K562 (cell line): ENCODE measurements at regions not wholly inside any gene's neighbourhood (a gene's known extent, or its start where the extent isn't known, plus 50 kb on each side); places are given as distances from the start of the nearest gene placed in this dataset.

Experiments used
- ATAC-seq: fragments of 200-7000 bp; cut with Tn5 transposase; 3 replicates; pipeline ENCODE4 v1.9.1; 2020; ENCODE audit warnings: moderate library complexity
- BruUV-seq: library from RNA; stranded (reverse); fragments of 400-500 nt; replicated peaks from 2 replicates; lab custom pipeline; 2021; lab: Mats Ljungman, UMichigan
- CTCF ChIA-PET: fragments of 300-600 bp; formaldehyde crosslinking; extraction: SDS; loops from one replicate; lab custom pipeline; 2021; ENCODE audit warnings: low intra/inter-chr PET ratio; lab: Yijun Ruan, JAX
- POLR2A ChIA-PET: fragments of 300-600, 350-650 bp; sonication (Branson Sonifier 250); formaldehyde crosslinking; extraction: SDS; loops from one replicate; lab custom pipeline; 2021; ENCODE audit warnings: antibody characterized with exemption, inconsistent platforms; lab: Yijun Ruan, JAX
- DNase-seq, 4 experiments: peaks; one replicate each; pipeline versions ENCODE4 v3.0.0 to v3.0.0-alpha.2; 2011 to 2018; ENCODE audit warnings: low spot score in 3 of 4, mixed read lengths in 3 of 4; ENCODE audit errors: extremely low read depth in 1 of 4
- FAIRE-seq: peaks from 2 replicates; lab custom pipeline; 2011; peaks lifted over from hg19 to GRCh38; lab: Jason Lieb, UNC
- H2AFZ ChIP-seq: 2 replicates; pipeline ENCODE4 v1.6.0; 2011; ENCODE audit warnings: low read depth, low read length, control low read depth, inconsistent platforms
- H3K27ac ChIP-seq: fragments of 200-600 bp; 3 replicates; pipeline ENCODE4 v1.8.0; 2011; ENCODE audit warnings: low read depth, mild to moderate bottlenecking, control low read depth, inconsistent platforms, low read length, moderate library complexity, mixed read lengths; ENCODE audit errors: extremely low read depth
- H3K27me3 ChIP-seq, 2 experiments: fragments of 300-600 bp in 1 of 2; 2 replicates in 1 of 2; 3 replicates in 1 of 2; pipeline versions ENCODE4 v1.6.0 to v1.8.0; 2011; ENCODE audit warnings: inconsistent platforms in 2 of 2, low read length in 2 of 2, mild to moderate bottlenecking in 1 of 2, mixed read lengths in 1 of 2, moderate library complexity in 1 of 2; ENCODE audit not compliant: control insufficient read depth in 2 of 2, insufficient read depth in 2 of 2
- H3K36me3 ChIP-seq: fragments of 300-600 bp; 3 replicates; pipeline ENCODE4 v1.8.0; 2011; ENCODE audit warnings: mild to moderate bottlenecking, low read length, inconsistent platforms; ENCODE audit not compliant: control insufficient read depth, insufficient read depth
- H3K4me1 ChIP-seq, 2 experiments: fragments of 200-600 bp in 1 of 2; replicated peaks in 1 of 2; 2 replicates in 1 of 2; 3 replicates in 1 of 2; pipeline versions ENCODE4 v1.5.1 to v1.8.0; 2011; ENCODE audit warnings: inconsistent platforms in 2 of 2, low read length in 2 of 2, mild to moderate bottlenecking in 1 of 2, mixed read lengths in 1 of 2, moderate library complexity in 1 of 2; ENCODE audit not compliant: control insufficient read depth in 2 of 2, insufficient read depth in 2 of 2
- H3K4me2 ChIP-seq: 2 replicates; pipeline ENCODE4 v1.6.1; 2011; ENCODE audit warnings: low read length, control low read depth, inconsistent platforms, mixed read lengths; ENCODE audit not compliant: insufficient read depth
- H3K4me3 ChIP-seq: fragments of 200-600 bp; sonication (generic), shearing (Covaris generic); 2 replicates; pipeline ENCODE4 v1.5.1; 2016; ENCODE audit warnings: control low read depth, inconsistent platforms
- H3K79me2 ChIP-seq: fragments of 200-600 bp; 3 replicates; pipeline ENCODE4 v1.8.0; 2011; ENCODE audit warnings: low read length, inconsistent platforms; ENCODE audit not compliant: control insufficient read depth, insufficient read depth
- H3K9ac ChIP-seq, 2 experiments: 2 replicates each; pipeline versions ENCODE4 v1.6.0 to v1.6.1; 2011; ENCODE audit warnings: low read depth in 2 of 2, low read length in 2 of 2, control low read depth in 1 of 2, inconsistent platforms in 1 of 2, mild to moderate bottlenecking in 1 of 2, mixed read lengths in 1 of 2; ENCODE audit not compliant: insufficient read depth in 1 of 2
- H3K9me1 ChIP-seq: one replicate; pipeline ENCODE4 v1.6.0; 2011; ENCODE audit warnings: inconsistent platforms, mild to moderate bottlenecking, low read length, moderate library complexity; ENCODE audit not compliant: control insufficient read depth, insufficient read depth
- H3K9me3 ChIP-seq: replicated peaks from 2 replicates; pipeline ENCODE4 v1.5.1; 2011; ENCODE audit warnings: low read depth, low read length, inconsistent platforms; ENCODE audit not compliant: control insufficient read depth, insufficient read depth
- H4K20me1 ChIP-seq: replicated peaks from 2 replicates; pipeline ENCODE4 v1.6.1; 2011; ENCODE audit warnings: low read length, inconsistent platforms, mixed read lengths; ENCODE audit not compliant: control insufficient read depth, insufficient read depth
- FOS ChIP-seq: IDR thresholded peaks from 3 replicates; pipeline ENCODE4 v1.6.1; 2011; ENCODE audit not compliant: insufficient read length; ENCODE audit errors: extremely low read depth
- FOSL1 ChIP-seq: fragments of 200-800 bp; sonication (Bioruptor generic); conservative IDR thresholded peaks from 2 replicates; pipeline ENCODE4 v1.6.1; 2016; ENCODE audit warnings: missing genetic modification characterization, missing compliant biosample characterization
- GATAD2B ChIP-seq: fragments of 450-650 bp; IDR thresholded peaks from 2 replicates; pipeline ENCODE4 v1.6.1; 2017; ENCODE audit warnings: mild to moderate bottlenecking, borderline replicate concordance
- HCFC1 ChIP-seq: IDR thresholded peaks from 2 replicates; pipeline ENCODE4 v1.6.1; 2012; ENCODE audit warnings: low read depth, low read length, improper control_type of control experiment
- KLF6 ChIP-seq: fragments of 250-450 bp; sonication (Bioruptor Pico); IDR thresholded peaks from 2 replicates; pipeline ENCODE4 v1.4.0; 2020; ENCODE audit warnings: mild to moderate bottlenecking, moderate library complexity, borderline replicate concordance
- SRSF9 ChIP-seq: fragments of 200-400 bp; formaldehyde crosslinking; IDR thresholded peaks from 2 replicates; pipeline ENCODE4 v1.6.1; 2017; ENCODE audit warnings: low read depth, low read length, borderline replicate concordance
- WGBS: fragments of 100-300 bp; shearing (Covaris generic); methylation state at CpG from one replicate; pipeline ENCODE4 v1.1.6; 2016; ENCODE audit warnings: low coverage, mixed read lengths; ENCODE audit not compliant: insufficient coverage; ENCODE audit errors: missing lambda C conversion rate; 5-methylcytosine and 5-hydroxymethylcytosine counted together
- in situ Hi-C: fragments of 300-500 bp; cut with MboI; formaldehyde crosslinking; loops from 4 replicates; pipeline ENCODE4 v1.15.0; 2018; ENCODE audit warnings: inconsistent platforms, mixed read lengths
- intact Hi-C: fragments of 100-400 bp; cut with micrococcal nuclease; formaldehyde crosslinking; loops from 2 replicates; pipeline ENCODE4 v1.14.2; 2022
- TF ChIP-seq, protein P1 (sequence below), 2 experiments: IDR thresholded peaks; 2 replicates each; pipeline ENCODE4 v1.6.1; 2011; ENCODE audit warnings: borderline replicate concordance in 1 of 2, control low read depth in 1 of 2, low read depth in 1 of 2, low read length in 1 of 2, mild to moderate bottlenecking in 1 of 2, mixed read lengths in 1 of 2, moderate library complexity in 1 of 2; ENCODE audit not compliant: insufficient read depth in 1 of 2, insufficient read length in 1 of 2, poor library complexity in 1 of 2, severe bottlenecking in 1 of 2; ENCODE audit errors: extremely low read depth in 1 of 2
- TF ChIP-seq, protein P2 (sequence below): fragments of 250-450 bp; sonication (Bioruptor Pico); IDR thresholded peaks from 2 replicates; pipeline ENCODE4 v1.4.0; 2020; ENCODE audit warnings: borderline replicate concordance

DNA sequence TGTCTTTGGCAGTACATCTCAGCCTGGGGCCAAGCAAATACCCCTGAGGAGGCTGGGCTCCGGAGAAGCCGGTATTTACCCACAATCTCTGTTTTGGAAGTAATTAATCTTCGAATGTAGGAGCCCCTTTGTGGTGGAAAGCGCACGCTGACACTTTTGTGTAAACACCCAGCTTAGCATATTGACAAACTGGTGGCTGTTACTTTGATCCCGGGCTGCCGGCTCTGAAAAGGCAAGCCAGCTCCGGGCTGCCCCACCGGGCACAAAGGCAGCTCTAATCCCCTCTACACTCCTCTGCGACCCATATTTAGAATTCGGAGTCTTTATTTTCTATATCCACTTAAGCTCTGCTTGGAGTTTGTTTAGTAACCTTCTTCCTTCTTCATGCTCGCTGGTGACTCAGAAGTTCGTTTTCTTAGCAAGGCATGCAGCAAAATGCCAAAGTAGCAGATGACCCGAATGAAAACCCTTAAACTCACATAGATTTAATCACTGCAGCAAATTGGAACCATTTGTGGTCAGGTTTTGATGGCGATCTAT, 144.0 kb upstream of the IRX3 start:
- Histone ChIP-seq H3K9me1 (no peaks in the 10 kb centered on the region), H3K4me3 (no peak overlapping the region), H4K20me1 (no peaks in the 10 kb centered on the region), H3K9ac (no peak overlapping the region), H3K27me3 (peaks cover 10 to 22% of the 10 kb centered on the region in 2 experiments; a peak in 4 of 5 replicates), H3K36me3 (no peaks in the 10 kb centered on the region), H3K4me1 (no peaks in the 10 kb centered on the region), H2AFZ (no peak overlapping the region), H3K27ac (no peak overlapping the region), H3K9me3 (no peaks in the 10 kb centered on the region), H3K4me2 (no peak overlapping the region), H3K79me2 (no peaks in the 10 kb centered on the region)
- CTCF ChIA-PET = no interaction called here
- BruUV-seq = no TSS peak
- WGBS = 2% methylated on average over 15 of the region's 15 CpGs
- DNase-seq (no peak), FAIRE-seq (no peak), ATAC-seq (no peak)
- intact Hi-C loops = no loop called here
- in situ Hi-C loops = no loop called here
- TF ChIP-seq, protein P1, sequence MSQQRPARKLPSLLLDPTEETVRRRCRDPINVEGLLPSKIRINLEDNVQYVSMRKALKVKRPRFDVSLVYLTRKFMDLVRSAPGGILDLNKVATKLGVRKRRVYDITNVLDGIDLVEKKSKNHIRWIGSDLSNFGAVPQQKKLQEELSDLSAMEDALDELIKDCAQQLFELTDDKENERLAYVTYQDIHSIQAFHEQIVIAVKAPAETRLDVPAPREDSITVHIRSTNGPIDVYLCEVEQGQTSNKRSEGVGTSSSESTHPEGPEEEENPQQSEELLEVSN (IDR thresholded peaks at IDR 0.05; ENCODE audit: borderline replicate concordance in 1 of 2, extremely low read depth in 1 of 2, insufficient read depth in 1 of 2, insufficient read length in 1 of 2, low read depth in 1 of 2, low read length in 1 of 2, poor library complexity in 1 of 2, severe bottlenecking in 1 of 2) = no peak
- TF ChIP-seq KLF6 (CRISPR knock-in tag) (no peak), SRSF9 (no peak), GATAD2B (no peak), HCFC1 (no peak), FOS (no peak), FOSL1 (tag) (no peak)
- TF ChIP-seq, protein P2, sequence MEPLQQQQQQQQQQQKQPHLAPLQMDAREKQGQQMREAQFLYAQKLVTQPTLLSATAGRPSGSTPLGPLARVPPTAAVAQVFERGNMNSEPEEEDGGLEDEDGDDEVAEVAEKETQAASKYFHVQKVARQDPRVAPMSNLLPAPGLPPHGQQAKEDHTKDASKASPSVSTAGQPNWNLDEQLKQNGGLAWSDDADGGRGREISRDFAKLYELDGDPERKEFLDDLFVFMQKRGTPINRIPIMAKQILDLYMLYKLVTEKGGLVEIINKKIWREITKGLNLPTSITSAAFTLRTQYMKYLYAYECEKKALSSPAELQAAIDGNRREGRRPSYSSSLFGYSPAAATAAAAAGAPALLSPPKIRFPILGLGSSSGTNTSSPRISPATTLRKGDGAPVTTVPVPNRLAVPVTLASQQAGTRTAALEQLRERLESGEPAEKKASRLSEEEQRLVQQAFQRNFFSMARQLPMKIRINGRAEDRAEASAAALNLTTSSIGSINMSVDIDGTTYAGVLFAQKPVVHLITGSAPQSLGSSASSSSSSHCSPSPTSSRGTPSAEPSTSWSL (CRISPR knock-in tag) = no peak
- POLR2A ChIA-PET = no interaction called here
